ENCODE measurements at regions not wholly inside any gene's neighbourhood (a gene's known extent, or its start where the extent isn't known, plus 50 kb on each side); places are given as distances from the start of the nearest gene placed in this dataset.
"Not testable (repeated sequence)": the region's sequence is repeated elsewhere in the genome, so short reads cannot be mapped to it uniquely, and the experiment has no call there.

DNA sequence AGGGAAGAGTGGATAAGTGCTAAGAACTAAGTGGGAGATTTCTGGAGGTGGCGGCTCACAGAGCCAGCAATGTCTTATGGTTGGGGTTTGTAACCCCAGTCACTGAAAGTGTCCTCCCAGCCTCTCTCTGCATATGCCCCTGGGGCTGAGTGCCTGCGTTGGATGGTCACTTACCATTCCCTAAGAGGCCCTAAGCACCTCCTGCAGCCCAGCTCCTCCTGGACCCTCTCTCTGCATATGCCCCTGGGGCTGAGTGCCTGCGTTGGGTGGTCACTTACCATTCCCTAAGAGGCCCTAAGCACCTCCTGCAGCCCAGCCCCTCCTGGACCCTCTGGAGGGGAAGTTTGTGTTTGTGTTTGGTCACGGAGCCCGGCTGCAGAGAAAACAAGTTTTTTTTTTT, 425.8 kb downstream of the TMEM121 start:
- peaks cover 28% of the 10 kb centered on the region for H3K9me3 ChIP-seq (ENCODE audit: insufficient read depth, low read depth, low read length)
- no peak overlapping the region for H4K8ac ChIP-seq (ENCODE audit: low read depth, low read length)

DNA sequence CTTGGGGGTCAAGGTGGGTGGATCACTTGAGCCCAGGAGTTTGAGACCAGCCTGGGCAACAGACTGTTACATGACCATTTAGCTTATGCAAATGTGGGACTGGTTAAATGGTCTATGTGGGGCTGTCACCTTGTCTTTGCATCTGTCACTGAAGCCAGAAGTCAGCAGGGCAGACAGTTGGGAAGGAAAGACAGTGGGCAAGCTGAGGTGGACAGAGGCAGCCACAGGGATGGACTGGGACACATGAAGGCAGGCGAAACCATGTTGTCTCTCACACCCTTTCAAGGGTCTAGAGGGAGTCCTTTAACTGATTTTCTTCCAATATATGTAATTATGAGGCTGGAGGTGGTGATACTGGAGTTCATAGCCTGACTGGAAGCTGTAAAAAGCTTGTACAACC, 426.4 kb downstream of the TMEM121 start:
- no peaks in the 10 kb centered on the region for H3K36me3 ChIP-seq (ENCODE audit: control insufficient read depth in 1 of 2, insufficient read depth in 2 of 2, low read length in 2 of 2)
- H3K14ac ChIP-seq (ENCODE audit: low read length) = no peak overlapping the region
- H3K79me1 ChIP-seq (ENCODE audit: low read length) = no peaks in the 10 kb centered on the region
- H3K4me1 ChIP-seq (ENCODE audit: control insufficient read depth in 1 of 2, insufficient read depth in 2 of 2, low read length in 2 of 2) = no peaks in the 10 kb centered on the region
- no peak overlapping the region for H4K8ac ChIP-seq (ENCODE audit: low read depth, low read length)
- H2BK12ac ChIP-seq (ENCODE audit: low read length) = no peak overlapping the region
- H3K4me2 ChIP-seq (ENCODE audit: low read length) = no peak overlapping the region
- H3K9ac ChIP-seq (ENCODE audit: low read length) = no peak overlapping the region
- H3K4ac ChIP-seq (ENCODE audit: low read depth, low read length) = no peak overlapping the region
- no peak overlapping the region for H2AK5ac ChIP-seq (ENCODE audit: low read length)
- H2BK120ac ChIP-seq (ENCODE audit: insufficient read depth, low read length, poor library complexity) = no peak overlapping the region
- H3K18ac ChIP-seq (ENCODE audit: low read length) = no peak overlapping the region
- H3K27me3 ChIP-seq (ENCODE audit: insufficient read depth, low read length) = no peaks in the 10 kb centered on the region
- no peak overlapping the region for H2BK5ac ChIP-seq (ENCODE audit: low read depth, low read length, poor library complexity)
- no peak overlapping the region for H4K91ac ChIP-seq (ENCODE audit: low read depth, low read length)
- no peak overlapping the region for H4K12ac ChIP-seq (ENCODE audit: low read depth, low read length)
- no peak overlapping the region for H2AFZ ChIP-seq (ENCODE audit: insufficient read depth, low read length, poor library complexity)
- no peak overlapping the region for H3K23ac ChIP-seq (ENCODE audit: low read length)
- no CpG with 5 or more reads among the region's 1 CpG for WGBS (ENCODE audit: extremely low coverage, insufficient coverage, insufficient read length)
- no peak for DNase-seq
- H3K27ac ChIP-seq (ENCODE audit: low read depth, low read length) = no peak overlapping the region
- H3K4me3 ChIP-seq (ENCODE audit: low read depth, low read length) = no peak overlapping the region
- peaks cover 26% of the 10 kb centered on the region for H3K9me3 ChIP-seq (ENCODE audit: insufficient read depth, low read depth, low read length)
- H3K79me2 ChIP-seq (ENCODE audit: control insufficient read depth, insufficient read depth, low read length, poor library complexity) = no peaks in the 10 kb centered on the region

More for the DNA sequence above, 425.8 kb downstream of the TMEM121 start:
- WGBS (ENCODE audit: extremely low coverage, insufficient coverage, insufficient read length) = no CpG with 5 or more reads among the region's 5 CpGs
- Histone ChIP-seq H2BK5ac (ENCODE audit: low read depth, low read length, poor library complexity) (no peak overlapping the region), H3K27ac (ENCODE audit: low read depth, low read length) (no peak overlapping the region), H3K79me1 (ENCODE audit: low read length) (no peaks in the 10 kb centered on the region), H4K12ac (ENCODE audit: low read depth, low read length) (no peak overlapping the region), H2BK120ac (ENCODE audit: insufficient read depth, low read length, poor library complexity) (no peak overlapping the region), H3K36me3 (ENCODE audit: control insufficient read depth in 1 of 2, insufficient read depth in 2 of 2, low read length in 2 of 2) (no peaks in the 10 kb centered on the region), H3K23ac (ENCODE audit: low read length) (no peak overlapping the region), H3K9ac (ENCODE audit: low read length) (no peak overlapping the region), H2AFZ (ENCODE audit: insufficient read depth, low read length, poor library complexity) (no peak overlapping the region), H2BK12ac (ENCODE audit: low read length) (no peak overlapping the region), H3K4me1 (ENCODE audit: control insufficient read depth in 1 of 2, insufficient read depth in 2 of 2, low read length in 2 of 2) (no peaks in the 10 kb centered on the region), H3K14ac (ENCODE audit: low read length) (no peak overlapping the region), H3K4ac (ENCODE audit: low read depth, low read length) (no peak overlapping the region), H3K4me3 (ENCODE audit: low read depth, low read length) (no peak overlapping the region), H2AK5ac (ENCODE audit: low read length) (no peak overlapping the region), H3K18ac (ENCODE audit: low read length) (no peak overlapping the region), H3K79me2 (ENCODE audit: control insufficient read depth, insufficient read depth, low read length, poor library complexity) (no peaks in the 10 kb centered on the region), H3K27me3 (ENCODE audit: insufficient read depth, low read length) (no peaks in the 10 kb centered on the region), H3K4me2 (ENCODE audit: low read length) (no peak overlapping the region), H4K91ac (ENCODE audit: low read depth, low read length) (no peak overlapping the region)
- no peak for DNase-seq

DNA sequence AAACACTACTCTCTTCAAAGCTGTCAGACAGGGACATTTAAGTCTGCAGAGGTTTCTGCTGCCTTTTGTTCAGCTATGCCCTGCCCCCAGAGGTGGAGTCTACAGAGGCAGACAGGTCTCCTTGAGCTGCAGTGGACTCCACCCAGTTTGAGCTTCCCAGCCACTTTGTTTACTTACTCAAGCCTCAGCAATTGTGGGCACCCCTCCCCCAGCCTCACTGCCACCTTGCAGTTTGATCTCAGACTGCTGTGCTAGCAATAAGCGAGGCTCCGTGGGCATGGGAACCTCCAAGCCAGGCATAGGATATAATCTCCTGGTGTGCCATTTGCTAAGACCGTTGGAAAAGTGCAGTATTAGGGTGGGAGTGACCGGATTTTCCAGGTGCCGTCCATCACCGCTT, 435.2 kb downstream of the TMEM121 start:
- H3K27me3 ChIP-seq (ENCODE audit: insufficient read depth, low read length); H2BK12ac ChIP-seq (ENCODE audit: low read length); H3K79me2 ChIP-seq (ENCODE audit: control insufficient read depth, insufficient read depth, low read length, poor library complexity); H3K14ac ChIP-seq (ENCODE audit: low read length); H3K23ac ChIP-seq (ENCODE audit: low read length); H3K27ac ChIP-seq (ENCODE audit: low read depth, low read length); H3K4me1 ChIP-seq (ENCODE audit: control insufficient read depth in 1 of 2, insufficient read depth in 2 of 2, low read length in 2 of 2); H3K9ac ChIP-seq (ENCODE audit: low read length); H2AK5ac ChIP-seq (ENCODE audit: low read length); H3K9me3 ChIP-seq (ENCODE audit: insufficient read depth, low read depth, low read length); H4K91ac ChIP-seq (ENCODE audit: low read depth, low read length); H3K36me3 ChIP-seq (ENCODE audit: control insufficient read depth in 1 of 2, insufficient read depth in 2 of 2, low read length in 2 of 2); DNase-seq; H4K8ac ChIP-seq (ENCODE audit: low read depth, low read length); H2AFZ ChIP-seq (ENCODE audit: insufficient read depth, low read length, poor library complexity); H3K79me1 ChIP-seq (ENCODE audit: low read length); H2BK120ac ChIP-seq (ENCODE audit: insufficient read depth, low read length, poor library complexity); H4K12ac ChIP-seq (ENCODE audit: low read depth, low read length); H3K4me3 ChIP-seq (ENCODE audit: low read depth, low read length); H3K4me2 ChIP-seq (ENCODE audit: low read length); H3K18ac ChIP-seq (ENCODE audit: low read length); H2BK5ac ChIP-seq (ENCODE audit: low read depth, low read length, poor library complexity); H3K4ac ChIP-seq (ENCODE audit: low read depth, low read length): not testable (repeated sequence)
- WGBS (ENCODE audit: extremely low coverage, insufficient coverage, insufficient read length) = no CpG with 5 or more reads among the region's 6 CpGs

DNA sequence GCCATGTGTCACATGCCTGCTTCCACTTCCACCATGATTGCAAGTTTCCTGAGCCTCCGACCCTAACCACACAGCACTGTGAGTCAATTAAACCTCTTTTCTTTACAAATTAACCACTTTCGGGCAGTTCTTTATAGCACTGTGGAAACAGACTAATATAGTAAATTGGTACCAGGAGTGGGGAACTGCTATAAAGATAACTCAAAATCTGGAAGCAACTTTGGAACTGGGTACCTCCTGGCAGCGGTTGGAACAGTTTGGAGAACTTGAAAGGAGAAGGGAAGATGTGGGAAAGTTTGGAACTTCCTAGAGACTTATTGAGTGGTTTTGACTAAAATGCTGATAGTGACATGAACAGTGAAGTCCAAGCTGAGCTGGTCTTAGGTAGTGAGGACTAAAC, 436.1 kb downstream of the TMEM121 start:
- Histone ChIP-seq H3K27ac (ENCODE audit: low read depth, low read length) (no peak overlapping the region), H3K79me2 (ENCODE audit: control insufficient read depth, insufficient read depth, low read length, poor library complexity) (no peaks in the 10 kb centered on the region), H2BK5ac (ENCODE audit: low read depth, low read length, poor library complexity) (no peak overlapping the region), H3K4me2 (ENCODE audit: low read length) (no peak overlapping the region), H3K4ac (ENCODE audit: low read depth, low read length) (no peak overlapping the region), H3K79me1 (ENCODE audit: low read length) (no peaks in the 10 kb centered on the region), H3K9ac (ENCODE audit: low read length) (no peak overlapping the region), H3K4me3 (ENCODE audit: low read depth, low read length) (no peak overlapping the region), H2AK5ac (ENCODE audit: low read length) (no peak overlapping the region), H3K18ac (ENCODE audit: low read length) (no peak overlapping the region), H2BK12ac (ENCODE audit: low read length) (no peak overlapping the region), H2AFZ (ENCODE audit: insufficient read depth, low read length, poor library complexity) (no peak overlapping the region), H3K14ac (ENCODE audit: low read length) (no peak overlapping the region), H4K91ac (ENCODE audit: low read depth, low read length) (no peak overlapping the region), H4K8ac (ENCODE audit: low read depth, low read length) (no peak overlapping the region), H4K12ac (ENCODE audit: low read depth, low read length) (no peak overlapping the region), H2BK120ac (ENCODE audit: insufficient read depth, low read length, poor library complexity) (no peak overlapping the region), H3K23ac (ENCODE audit: low read length) (no peak overlapping the region), H3K36me3 (ENCODE audit: control insufficient read depth in 1 of 2, insufficient read depth in 2 of 2, low read length in 2 of 2) (no peaks in the 10 kb centered on the region), H3K9me3 (ENCODE audit: insufficient read depth, low read depth, low read length) (peaks cover 15% of the 10 kb centered on the region), H3K4me1 (ENCODE audit: control insufficient read depth in 1 of 2, insufficient read depth in 2 of 2, low read length in 2 of 2) (no peaks in the 10 kb centered on the region), H3K27me3 (ENCODE audit: insufficient read depth, low read length) (no peaks in the 10 kb centered on the region)
- no CpG with 5 or more reads among the region's 3 CpGs for WGBS (ENCODE audit: extremely low coverage, insufficient coverage, insufficient read length)
- no peak for DNase-seq
